Fibroblast of lung (primary cell): ENCODE measurements at regions not wholly inside any gene's neighbourhood (a gene's known extent, or its start where the extent isn't known, plus 50 kb on each side); places are given as distances from the start of the nearest gene placed in this dataset.

Experiments used
- DNase-seq, 2 donors: peaks; one replicate each; pipeline versions ENCODE4 v3.0.0 to v3.0.0-alpha.2; 2010; ENCODE audit warnings: low read depth in 2 of 2
- H2AFZ ChIP-seq: 2 replicates; pipeline ENCODE4 v1.5.1; 2012; ENCODE audit warnings: low read length, control low read depth, inconsistent platforms
- H3K27ac ChIP-seq: 2 replicates; pipeline ENCODE4 v1.5.1; 2011; ENCODE audit warnings: low read length, control low read depth; ENCODE audit not compliant: insufficient read depth
- H3K27me3 ChIP-seq: 2 replicates; pipeline ENCODE4 v1.5.1; 2011; ENCODE audit warnings: mild to moderate bottlenecking, low read length; ENCODE audit not compliant: control insufficient read depth, insufficient read depth
- H3K36me3 ChIP-seq: 2 replicates; pipeline ENCODE4 v1.5.1; 2011; ENCODE audit warnings: low read length; ENCODE audit not compliant: control insufficient read depth, insufficient read depth
- H3K4me1 ChIP-seq: 2 replicates; pipeline ENCODE4 v1.5.1; 2011; ENCODE audit warnings: low read length; ENCODE audit not compliant: control insufficient read depth, insufficient read depth; ENCODE audit errors: extremely low read depth
- H3K4me2 ChIP-seq: 2 replicates; pipeline ENCODE4 v1.5.1; 2011; ENCODE audit warnings: low read length, control low read depth; ENCODE audit not compliant: insufficient read depth; ENCODE audit errors: extremely low read depth
- H3K4me3 ChIP-seq, 4 experiments: fragments of 200-600 bp in 1 of 4; sonication (generic) in 1 of 4; replicated peaks in 1 of 4; 2 replicates each; pipeline ENCODE4 v1.5.1; 2011 to 2016; ENCODE audit warnings: low read length in 4 of 4, low read depth in 3 of 4, mild to moderate bottlenecking in 3 of 4, control low read depth in 2 of 4, inconsistent platforms in 1 of 4, mixed read lengths in 1 of 4; ENCODE audit not compliant: insufficient read depth in 1 of 4; ENCODE audit errors: control extremely low read depth in 1 of 4
- H3K79me2 ChIP-seq: 2 replicates; pipeline ENCODE4 v1.5.1; 2012; ENCODE audit warnings: mild to moderate bottlenecking, low read length, inconsistent platforms; ENCODE audit not compliant: control insufficient read depth, insufficient read depth
- H3K9ac ChIP-seq: 2 replicates; pipeline ENCODE4 v1.5.1; 2011; ENCODE audit warnings: mild to moderate bottlenecking, low read length, control low read depth; ENCODE audit not compliant: insufficient read depth
- H3K9me3 ChIP-seq: 2 replicates; pipeline ENCODE4 v1.5.1; 2012; ENCODE audit warnings: low read depth, low read length; ENCODE audit not compliant: control insufficient read depth, insufficient read depth
- H4K20me1 ChIP-seq: 2 replicates; pipeline ENCODE4 v1.5.1; 2011; ENCODE audit warnings: low read length; ENCODE audit not compliant: control insufficient read depth, insufficient read depth; ENCODE audit errors: extremely low read depth
- CTCF ChIP-seq, 2 donors: IDR thresholded peaks in 1 of 2; conservative IDR thresholded peaks in 1 of 2; 1 replicate in 1 of 2; 2 replicates in 1 of 2; pipeline ENCODE4 v1.5.1; 2011 to 2012; ENCODE audit warnings: low read length in 2 of 2, control low read depth in 1 of 2, inconsistent platforms in 1 of 2, low read depth in 1 of 2, mild to moderate bottlenecking in 1 of 2
- EZH2 ChIP-seq: IDR thresholded peaks from 2 replicates; pipeline ENCODE4 v1.5.1; 2012; ENCODE audit warnings: low read length, control low read depth, mild to moderate bottlenecking; ENCODE audit errors: missing control alignments

- Histone ChIP-seq H3K27ac (no peak overlapping the region), H3K9me3 (no peaks in the 10 kb centered on the region)
Measured at GRCh38 chr1:162977944-162978568, 91.1 kb upstream of the RGS4 start.

GRCh38 chr1:162976628-162977027 is 92.5 kb upstream of the RGS4 start:
- DNase-seq = no peak

More at GRCh38 chr1:162977944-162978568, 91.1 kb upstream of the RGS4 start:
- Histone ChIP-seq H4K20me1 (no peaks in the 10 kb centered on the region), H3K27me3 (no peaks in the 10 kb centered on the region), H3K79me2 (no peaks in the 10 kb centered on the region), H3K9ac (no peak overlapping the region), H3K4me2 (no peak overlapping the region), H3K36me3 (no peaks in the 10 kb centered on the region), H2AFZ (no peak overlapping the region), H3K4me3 (no peak overlapping the region), H3K4me1 (peaks cover 3% of the 10 kb centered on the region)
- TF ChIP-seq EZH2 (no peak), CTCF (conservative IDR thresholded peaks at IDR 0.05 in 1 of 2, IDR thresholded peaks at IDR 0.05 in 1 of 2; ENCODE audit: low read depth in 1 of 2, low read length in 2 of 2) (no peak)
- no peak for DNase-seq

GRCh38 chr1:162974810-162975209 is 94.4 kb upstream of the RGS4 start:
- DNase-seq = peak in 1 of 2 donors; percentile 58
- Histone ChIP-seq H3K9me3 (no peaks in the 10 kb centered on the region), H2AFZ (no peak overlapping the region), H3K9ac (no peak overlapping the region), H3K4me3 (no peak overlapping the region), H3K4me1 (peaks cover 9% of the 10 kb centered on the region), H3K27ac (no peak overlapping the region), H3K79me2 (no peaks in the 10 kb centered on the region), H4K20me1 (no peaks in the 10 kb centered on the region), H3K36me3 (no peaks in the 10 kb centered on the region), H3K4me2 (no peak overlapping the region), H3K27me3 (no peaks in the 10 kb centered on the region)
- no peak for TF ChIP-seq CTCF (conservative IDR thresholded peaks at IDR 0.05 in 1 of 2, IDR thresholded peaks at IDR 0.05 in 1 of 2; ENCODE audit: low read depth in 1 of 2, low read length in 2 of 2)
- TF ChIP-seq EZH2 = no peak

More at GRCh38 chr1:162976628-162977027, 92.5 kb upstream of the RGS4 start:
- H3K27ac ChIP-seq = no peak overlapping the region
- no peak overlapping the region for H2AFZ ChIP-seq
- H3K4me1 ChIP-seq = peaks cover 9% of the 10 kb centered on the region
- no peaks in the 10 kb centered on the region for H3K27me3 ChIP-seq
- no peaks in the 10 kb centered on the region for H3K79me2 ChIP-seq
- no peak overlapping the region for H3K4me3 ChIP-seq
- no peak overlapping the region for H3K4me2 ChIP-seq
- TF ChIP-seq CTCF (conservative IDR thresholded peaks at IDR 0.05 in 1 of 2, IDR thresholded peaks at IDR 0.05 in 1 of 2; ENCODE audit: low read depth in 1 of 2, low read length in 2 of 2) (no peak), EZH2 (no peak)
- H4K20me1 ChIP-seq = no peaks in the 10 kb centered on the region
- no peak overlapping the region for H3K9ac ChIP-seq
- H3K36me3 ChIP-seq = no peaks in the 10 kb centered on the region
- H3K9me3 ChIP-seq = no peaks in the 10 kb centered on the region
